Right lobe of liver (tissue), 4 donors: ENCODE measurements at regions not wholly inside any gene's neighbourhood (a gene's known extent, or its start where the extent isn't known, plus 50 kb on each side); places are given as distances from the start of the nearest gene placed in this dataset.
"Not testable (repeated sequence)": the region's sequence is repeated elsewhere in the genome, so short reads cannot be mapped to it uniquely, and the experiment has no call there.

Source experiments
- POLR2A ChIP-seq: fragments of 450-650 bp; IDR thresholded peaks from one replicate; pipeline ENCODE4 v1.6.1; 2017; ENCODE audit warnings: antibody characterized with exemption, mild to moderate bottlenecking
- TF ChIP-seq, protein P1 (sequence below), 4 donors: fragments of 200-600 bp in 3 of 4; fragments of 450-650 bp in 1 of 4; IDR thresholded peaks; one replicate each; pipeline versions ENCODE4 v1.5.1 to v1.8.0; 2016 to 2022; ENCODE audit warnings: antibody characterized with exemption in 4 of 4, mild to moderate bottlenecking in 2 of 4
- donor health status: DM: no; HTN: no; CAD: no.
- donor health status: DM: no; HTN: no; CAD: no.
- donor health status: DM: no; HTN: yes; CAD: no.

DNA sequence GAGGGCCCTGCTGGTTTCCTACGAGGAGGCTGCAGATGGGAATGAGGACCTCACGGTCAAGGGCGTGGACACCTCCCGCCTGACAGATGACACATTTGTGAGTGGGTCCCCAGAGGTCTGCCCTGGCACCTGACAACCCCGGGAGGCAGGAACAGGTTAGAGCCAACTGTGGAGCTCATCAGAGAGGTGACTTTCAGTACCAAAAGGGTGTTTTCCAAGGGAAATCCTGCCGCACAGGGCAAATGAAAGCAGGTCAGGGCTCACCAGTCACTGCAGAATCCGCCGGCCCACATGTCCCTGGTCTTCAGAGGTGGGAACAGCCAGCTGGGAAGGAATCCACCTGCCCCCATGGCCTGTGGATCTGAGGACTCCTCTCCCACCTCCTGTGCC lies 176.9 kb downstream of the NPIPB11 start:
- TF ChIP-seq, protein P1, sequence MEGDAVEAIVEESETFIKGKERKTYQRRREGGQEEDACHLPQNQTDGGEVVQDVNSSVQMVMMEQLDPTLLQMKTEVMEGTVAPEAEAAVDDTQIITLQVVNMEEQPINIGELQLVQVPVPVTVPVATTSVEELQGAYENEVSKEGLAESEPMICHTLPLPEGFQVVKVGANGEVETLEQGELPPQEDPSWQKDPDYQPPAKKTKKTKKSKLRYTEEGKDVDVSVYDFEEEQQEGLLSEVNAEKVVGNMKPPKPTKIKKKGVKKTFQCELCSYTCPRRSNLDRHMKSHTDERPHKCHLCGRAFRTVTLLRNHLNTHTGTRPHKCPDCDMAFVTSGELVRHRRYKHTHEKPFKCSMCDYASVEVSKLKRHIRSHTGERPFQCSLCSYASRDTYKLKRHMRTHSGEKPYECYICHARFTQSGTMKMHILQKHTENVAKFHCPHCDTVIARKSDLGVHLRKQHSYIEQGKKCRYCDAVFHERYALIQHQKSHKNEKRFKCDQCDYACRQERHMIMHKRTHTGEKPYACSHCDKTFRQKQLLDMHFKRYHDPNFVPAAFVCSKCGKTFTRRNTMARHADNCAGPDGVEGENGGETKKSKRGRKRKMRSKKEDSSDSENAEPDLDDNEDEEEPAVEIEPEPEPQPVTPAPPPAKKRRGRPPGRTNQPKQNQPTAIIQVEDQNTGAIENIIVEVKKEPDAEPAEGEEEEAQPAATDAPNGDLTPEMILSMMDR (IDR thresholded peaks at IDR 0.05): not testable (repeated sequence)
- TF ChIP-seq POLR2A: not testable (repeated sequence)
